ENCODE measurements at regions not wholly inside any gene's neighbourhood (a gene's known extent, or its start where the extent isn't known, plus 50 kb on each side); places are given as distances from the start of the nearest gene placed in this dataset.
"Not testable (repeated sequence)": the region's sequence is repeated elsewhere in the genome, so short reads cannot be mapped to it uniquely, and the experiment has no call there.

GRCh38 chr10:131580674-131581073 is 269.2 kb upstream of the TCERG1L start:
- H3K4me1 Mint-ChIP-seq, result no peaks in the 10 kb centered on the region; a peak in 2 of 4 replicates
- Histone ChIP-seq H4K5ac (ENCODE audit: insufficient read length, low read depth, low read length) (no peak overlapping the region), H3K27me3 (ENCODE audit: insufficient read depth, low read length) (no peaks in the 10 kb centered on the region), H2AFZ (ENCODE audit: low read length) (no peak overlapping the region), H3K23me2 (ENCODE audit: insufficient read length, low read depth, low read length, poor library complexity, severe bottlenecking) (no peaks in the 10 kb centered on the region), H2BK12ac (ENCODE audit: insufficient read length, low read depth, low read length) (no peak overlapping the region), H3K18ac (ENCODE audit: insufficient read length, low read depth, low read length) (no peak overlapping the region), H3T11ph (ENCODE audit: low read length) (no peak overlapping the region), H3K56ac (ENCODE audit: insufficient read length, low read depth, low read length) (no peak overlapping the region), H2BK15ac (ENCODE audit: low read depth, low read length) (no peak overlapping the region), H3K79me2 (ENCODE audit: insufficient read depth, low read length) (no peaks in the 10 kb centered on the region), H3K23ac (ENCODE audit: insufficient read length, low read depth, low read length) (no peak overlapping the region), H4K20me1 (ENCODE audit: control insufficient read depth, insufficient read depth, insufficient read length) (no peaks in the 10 kb centered on the region), H2BK120ac (ENCODE audit: low read depth, low read length, poor library complexity, severe bottlenecking) (no peak overlapping the region), H3K79me1 (ENCODE audit: insufficient read depth, low read depth, low read length, poor library complexity, severe bottlenecking) (no peaks in the 10 kb centered on the region), H3K4me1 (ENCODE audit: insufficient read depth, low read length) (no peaks in the 10 kb centered on the region), H3K4ac (ENCODE audit: low read depth, low read length) (no peak overlapping the region), H4K91ac (ENCODE audit: insufficient read length, low read depth, low read length) (no peak overlapping the region), H4K8ac (replicated peaks; ENCODE audit: insufficient read length, low read depth, low read length) (no peak overlapping the region), H3K9me3 (ENCODE audit: control insufficient read depth, low read depth, low read length) (no peaks in the 10 kb centered on the region), H2BK20ac (ENCODE audit: low read depth, low read length, poor library complexity, severe bottlenecking) (no peak overlapping the region), H3K27ac (ENCODE audit: insufficient read length, low read depth, low read length) (no peak overlapping the region), H3K14ac (ENCODE audit: insufficient read depth, low read length) (no peak overlapping the region), H2AK5ac (ENCODE audit: insufficient read length, low read length) (no peak overlapping the region), H2BK5ac (ENCODE audit: insufficient read length, low read length) (no peak overlapping the region), H3K4me2 (ENCODE audit: insufficient read depth, insufficient read length, low read length) (no peak overlapping the region), H3K9ac (ENCODE audit: extremely low read depth, insufficient read length, low read length) (no peak overlapping the region)
- H3K4me3 Mint-ChIP-seq, result no peak overlapping the region
- H3K36me3 Mint-ChIP-seq (ENCODE audit: insufficient read depth in 1 of 3, low read depth in 3 of 3), result no peaks in the 10 kb centered on the region
- no peaks in the 10 kb centered on the region; the same call in 1 of the 2 replicates for H3K27me3 Mint-ChIP-seq (ENCODE audit: low read depth)
- no peak for TF ChIP-seq CTCF (conservative IDR thresholded peaks at IDR 0.05)
- H3K27ac Mint-ChIP-seq, result 0 out of 7 replicates have a peak overlapping the region, but pooled peaks of 1 of the 3 experiments have one; percentile 72
- no peaks in the 10 kb centered on the region; a peak in 1 of 5 replicates for H3K9me3 Mint-ChIP-seq
- WGBS (ENCODE audit: extremely low coverage, insufficient read length, low lambda C conversion rate), result no CpG with 5 or more reads among the region's 3 CpGs
- DNase-seq, result no peak

GRCh38 chr10:131581547-131581946 is 270.0 kb upstream of the TCERG1L start:
- H3K79me1 ChIP-seq (ENCODE audit: insufficient read depth, low read depth, low read length, poor library complexity, severe bottlenecking); H3K27me3 ChIP-seq (ENCODE audit: insufficient read depth, low read length); H3K4me1 Mint-ChIP-seq; H2BK12ac ChIP-seq (ENCODE audit: insufficient read length, low read depth, low read length); H3K9me3 ChIP-seq (ENCODE audit: control insufficient read depth, low read depth, low read length); H3K36me3 Mint-ChIP-seq (ENCODE audit: insufficient read depth in 1 of 3, low read depth in 3 of 3); H3K27ac ChIP-seq (ENCODE audit: insufficient read length, low read depth, low read length); H2BK20ac ChIP-seq (ENCODE audit: low read depth, low read length, poor library complexity, severe bottlenecking); H2AFZ ChIP-seq (ENCODE audit: low read length); H3K9ac ChIP-seq (ENCODE audit: extremely low read depth, insufficient read length, low read length); H2BK120ac ChIP-seq (ENCODE audit: low read depth, low read length, poor library complexity, severe bottlenecking); H3K27me3 Mint-ChIP-seq (ENCODE audit: low read depth); H2AK5ac ChIP-seq (ENCODE audit: insufficient read length, low read length); H3K27ac Mint-ChIP-seq; H3K79me2 ChIP-seq (ENCODE audit: insufficient read depth, low read length); DNase-seq; H4K8ac ChIP-seq (replicated peaks; ENCODE audit: insufficient read length, low read depth, low read length); H3K4me3 Mint-ChIP-seq; H2BK15ac ChIP-seq (ENCODE audit: low read depth, low read length); H4K91ac ChIP-seq (ENCODE audit: insufficient read length, low read depth, low read length); H3K4ac ChIP-seq (ENCODE audit: low read depth, low read length); H3T11ph ChIP-seq (ENCODE audit: low read length); H3K4me2 ChIP-seq (ENCODE audit: insufficient read depth, insufficient read length, low read length); H3K23me2 ChIP-seq (ENCODE audit: insufficient read length, low read depth, low read length, poor library complexity, severe bottlenecking); H3K9me3 Mint-ChIP-seq; H3K4me1 ChIP-seq (ENCODE audit: insufficient read depth, low read length); H3K56ac ChIP-seq (ENCODE audit: insufficient read length, low read depth, low read length); H3K18ac ChIP-seq (ENCODE audit: insufficient read length, low read depth, low read length); H2BK5ac ChIP-seq (ENCODE audit: insufficient read length, low read length); H3K23ac ChIP-seq (ENCODE audit: insufficient read length, low read depth, low read length); H4K20me1 ChIP-seq (ENCODE audit: control insufficient read depth, insufficient read depth, insufficient read length): not testable (repeated sequence)
- Histone ChIP-seq H3K14ac (ENCODE audit: insufficient read depth, low read length) (peak overlapping the region; percentile 56; the same call in 1 of the 2 replicates), H4K5ac (ENCODE audit: insufficient read length, low read depth, low read length) (peak overlapping the region; percentile 33)
- WGBS (ENCODE audit: extremely low coverage, insufficient read length, low lambda C conversion rate), result no CpG with 5 or more reads among the region's 7 CpGs
